GM18505 (cell line): ENCODE measurements at regions not wholly inside any gene's neighbourhood (a gene's known extent, or its start where the extent isn't known, plus 50 kb on each side); places are given as distances from the start of the nearest gene placed in this dataset.

ENCODE experiments used
- ATAC-seq: cut with Tn5 transposase; IDR thresholded peaks from one replicate; pipeline ENCODE4 v1.9.1; 2021; ENCODE audit not compliant: unreplicated experiment
- POLR2A ChIP-seq: IDR thresholded peaks from 4 replicates; pipeline ENCODE4 v1.6.1; 2011; ENCODE audit warnings: borderline replicate concordance; ENCODE audit not compliant: insufficient read depth, insufficient read length; ENCODE audit errors: extremely low read depth

GRCh38 chr1:72365693-72366092 lies 83.4 kb upstream of the NEGR1 start:
- no peak for ATAC-seq
- no peak for TF ChIP-seq POLR2A

- ATAC-seq = no peak
- no peak for TF ChIP-seq POLR2A
Measured at GRCh38 chr1:72362538-72362937, 80.2 kb upstream of the NEGR1 start.

GRCh38 chr1:72357411-72357810 lies 75.1 kb upstream of the NEGR1 start:
- ATAC-seq = no peak
- TF ChIP-seq POLR2A = no peak

- ATAC-seq = no peak
- TF ChIP-seq POLR2A = no peak
Measured at GRCh38 chr1:72355899-72356298, 73.6 kb upstream of the NEGR1 start.

GRCh38 chr1:72341661-72342060 lies 59.3 kb upstream of the NEGR1 start:
- no peak for ATAC-seq
- no peak for TF ChIP-seq POLR2A

GRCh38 chr1:72336776-72337175 lies 54.4 kb upstream of the NEGR1 start:
- ATAC-seq = no peak
- TF ChIP-seq POLR2A = no peak
